ENCODE measurements at regions not wholly inside any gene's neighbourhood (a gene's known extent, or its start where the extent isn't known, plus 50 kb on each side); places are given as distances from the start of the nearest gene placed in this dataset.

GRCh38 chr7:155984028-155984580, 171.8 kb upstream of the SHH start:
- Histone ChIP-seq H3K4me3 (no peak overlapping the region), H3K4me1 (no peaks in the 10 kb centered on the region), H3K4me2 (no peak overlapping the region), H3K27ac (no peak overlapping the region), H3K9me3 (no peaks in the 10 kb centered on the region)
- POLR2A ChIA-PET: no interaction called here
- DNase-seq (ENCODE audit: low read depth in 1 of 2, low spot score in 1 of 2) (no peak), ATAC-seq (no peak), FAIRE-seq (no peak)
- WGBS (ENCODE audit: missing lambda C conversion rate): 63% methylated on average over 10 of the region's 10 CpGs
- CTCF ChIA-PET: no interaction called here
- TF ChIP-seq JUN (IDR thresholded peaks at IDR 0.05) (no peak), ESRRA (IDR thresholded peaks at IDR 0.05; ENCODE audit: borderline replicate concordance, low read length) (no peak), RAD21 (conservative IDR thresholded peaks at IDR 0.05 in 1 of 2, IDR thresholded peaks at IDR 0.05 in 1 of 2) (no peak), REST (IDR thresholded peaks at IDR 0.05) (no peak), GATA3 (IDR thresholded peaks at IDR 0.05; ENCODE audit: borderline replicate concordance) (no peak), CHD2 (IDR thresholded peaks at IDR 0.05; ENCODE audit: low read length, partially characterized antibody) (no peak), JUNB (IDR thresholded peaks at IDR 0.05) (no peak), HOXA7 (CRISPR knock-in tag; IDR thresholded peaks at IDR 0.05) (no peak), TP53 (CRISPR knock-in tag; IDR thresholded peaks at IDR 0.05) (no peak), CBX8 (IDR thresholded peaks at IDR 0.05) (no peak), SMC3 (IDR thresholded peaks at IDR 0.05) (no peak), NFE2L2 (conservative IDR thresholded peaks at IDR 0.05; ENCODE audit: low read length) (no peak), EHMT2 (IDR thresholded peaks at IDR 0.05; ENCODE audit: low read depth) (no peak), ZSCAN20 (CRISPR knock-in tag; IDR thresholded peaks at IDR 0.05) (no peak), HDAC2 (IDR thresholded peaks at IDR 0.05) (no peak), NR3C1 (IDR thresholded peaks at IDR 0.05) (no peak)
- TF ChIP-seq, protein P1, sequence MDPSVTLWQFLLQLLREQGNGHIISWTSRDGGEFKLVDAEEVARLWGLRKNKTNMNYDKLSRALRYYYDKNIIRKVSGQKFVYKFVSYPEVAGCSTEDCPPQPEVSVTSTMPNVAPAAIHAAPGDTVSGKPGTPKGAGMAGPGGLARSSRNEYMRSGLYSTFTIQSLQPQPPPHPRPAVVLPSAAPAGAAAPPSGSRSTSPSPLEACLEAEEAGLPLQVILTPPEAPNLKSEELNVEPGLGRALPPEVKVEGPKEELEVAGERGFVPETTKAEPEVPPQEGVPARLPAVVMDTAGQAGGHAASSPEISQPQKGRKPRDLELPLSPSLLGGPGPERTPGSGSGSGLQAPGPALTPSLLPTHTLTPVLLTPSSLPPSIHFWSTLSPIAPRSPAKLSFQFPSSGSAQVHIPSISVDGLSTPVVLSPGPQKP (IDR thresholded peaks at IDR 0.05; ENCODE audit: low read depth, low read length): no peak
- TF ChIP-seq, protein P2, sequence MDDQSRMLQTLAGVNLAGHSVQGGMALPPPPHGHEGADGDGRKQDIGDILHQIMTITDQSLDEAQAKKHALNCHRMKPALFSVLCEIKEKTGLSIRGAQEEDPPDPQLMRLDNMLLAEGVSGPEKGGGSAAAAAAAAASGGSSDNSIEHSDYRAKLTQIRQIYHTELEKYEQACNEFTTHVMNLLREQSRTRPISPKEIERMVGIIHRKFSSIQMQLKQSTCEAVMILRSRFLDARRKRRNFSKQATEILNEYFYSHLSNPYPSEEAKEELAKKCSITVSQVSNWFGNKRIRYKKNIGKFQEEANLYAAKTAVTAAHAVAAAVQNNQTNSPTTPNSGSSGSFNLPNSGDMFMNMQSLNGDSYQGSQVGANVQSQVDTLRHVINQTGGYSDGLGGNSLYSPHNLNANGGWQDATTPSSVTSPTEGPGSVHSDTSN (IDR thresholded peaks at IDR 0.05): no peak

GRCh38 chr7:155983176-155983815, 171.0 kb upstream of the SHH start:
- H3K4me3 ChIP-seq: no peak overlapping the region
- FAIRE-seq: no peak
- no peaks in the 10 kb centered on the region for H3K9me3 ChIP-seq
- POLR2A ChIA-PET: no interaction called here
- CTCF ChIA-PET: no interaction called here
- no peak for ATAC-seq
- TF ChIP-seq CHD4 (IDR thresholded peaks at IDR 0.05; ENCODE audit: borderline replicate concordance) (no peak), RNF2 (IDR thresholded peaks at IDR 0.05; ENCODE audit: borderline replicate concordance, low read depth) (no peak), NR3C1 (IDR thresholded peaks at IDR 0.05) (no peak), ZC3H11A (IDR thresholded peaks at IDR 0.05) (no peak), RFX5 (IDR thresholded peaks at IDR 0.05) (no peak), TFCP2L1 (CRISPR knock-in tag; IDR thresholded peaks at IDR 0.05) (no peak), NFE2L2 (conservative IDR thresholded peaks at IDR 0.05; ENCODE audit: low read length) (no peak), CBX8 (IDR thresholded peaks at IDR 0.05) (no peak)
- TF ChIP-seq, protein P1 (IDR thresholded peaks at IDR 0.05; ENCODE audit: low read depth, low read length): no peak
- 57% methylated on average over 14 of the region's 14 CpGs for WGBS (ENCODE audit: missing lambda C conversion rate)
- no peak overlapping the region for H3K4me2 ChIP-seq
- H3K4me1 ChIP-seq: no peaks in the 10 kb centered on the region
- no peak for DNase-seq (ENCODE audit: low read depth in 1 of 2, low spot score in 1 of 2)
- H3K27ac ChIP-seq: no peak overlapping the region
